H1 (cell line): ENCODE measurements at regions not wholly inside any gene's neighbourhood (a gene's known extent, or its start where the extent isn't known, plus 50 kb on each side); places are given as distances from the start of the nearest gene placed in this dataset.

Source experiments
- CTCF ChIA-PET: fragments of 300-600 bp; sonication (Branson Sonifier 250); formaldehyde crosslinking; loops from one replicate; lab custom pipeline; 2021; ENCODE audit not compliant: partially characterized antibody; lab: Charles Lee
- POLR2A ChIA-PET: fragments of 300-600 bp; sonication (Branson Sonifier 250); formaldehyde crosslinking; loops from one replicate; lab custom pipeline; 2021; ENCODE audit warnings: inconsistent platforms; ENCODE audit not compliant: partially characterized antibody; lab: Charles Lee
- DNase-seq, 2 experiments: peaks; one replicate each; pipeline versions ENCODE4 v3.0.0 to v3.0.0-alpha.2; 2010 to 2022; ENCODE audit warnings: low spot score in 2 of 2, low read depth in 1 of 2, mixed read lengths in 1 of 2
- FAIRE-seq: peaks from 2 replicates; lab custom pipeline; 2011; peaks lifted over from hg19 to GRCh38; lab: Jason Lieb, UNC
- H2AFZ ChIP-seq: 2 replicates; pipeline ENCODE4 v1.8.1; 2012; ENCODE audit warnings: low read length, inconsistent platforms
- H2AK5ac ChIP-seq: 2 replicates; pipeline ENCODE4 v1.6.1; 2013; ENCODE audit warnings: low read depth, low read length
- H2BK120ac ChIP-seq: replicated peaks from 2 replicates; pipeline ENCODE3; 2013; ENCODE audit warnings: low read depth, low read length, inconsistent platforms
- H2BK12ac ChIP-seq: 2 replicates; pipeline ENCODE4 v1.6.1; 2013; ENCODE audit warnings: low read depth, low read length
- H2BK15ac ChIP-seq: 2 replicates; pipeline ENCODE4 v1.6.1; 2013; ENCODE audit warnings: low read length
- H2BK20ac ChIP-seq: 2 replicates; pipeline ENCODE4 v1.6.1; 2013; ENCODE audit warnings: low read length
- H2BK5ac ChIP-seq: 2 replicates; pipeline ENCODE4 v1.6.1; 2013; ENCODE audit warnings: low read depth, low read length
- H3K14ac ChIP-seq: 2 replicates; pipeline ENCODE4 v1.6.1; 2013; ENCODE audit warnings: inconsistent platforms; ENCODE audit not compliant: insufficient read length
- H3K18ac ChIP-seq: 2 replicates; pipeline ENCODE4 v1.6.1; 2013; ENCODE audit warnings: low read length; ENCODE audit errors: extremely low read depth
- H3K23ac ChIP-seq: 2 replicates; pipeline ENCODE4 v1.6.1; 2013; ENCODE audit warnings: inconsistent platforms; ENCODE audit not compliant: insufficient read length
- H3K23me2 ChIP-seq: 2 replicates; pipeline ENCODE4 v1.6.1; 2013; ENCODE audit warnings: low read depth, low read length
- H3K27ac ChIP-seq: 2 replicates; pipeline ENCODE4 v1.6.1; 2011; ENCODE audit warnings: low read depth, low read length, inconsistent platforms
- H3K27me3 ChIP-seq, 4 experiments: replicated peaks in 1 of 4; 1 replicate in 1 of 4; 2 replicates in 3 of 4; pipeline versions ENCODE4 v1.6.1 to v1.8.1; 2011 to 2013; ENCODE audit warnings: low read length in 3 of 4, mild to moderate bottlenecking in 3 of 4, inconsistent platforms in 2 of 4, mixed read lengths in 2 of 4, moderate library complexity in 1 of 4; ENCODE audit not compliant: control insufficient read depth in 3 of 4, insufficient read depth in 3 of 4; ENCODE audit errors: extremely low read depth in 1 of 4
- H3K36me3 ChIP-seq, 4 experiments: 2 replicates each; pipeline versions ENCODE4 v1.6.1 to v1.8.1; 2011 to 2013; ENCODE audit warnings: mild to moderate bottlenecking in 4 of 4, low read length in 3 of 4, moderate library complexity in 2 of 4, control low read depth in 1 of 4, inconsistent platforms in 1 of 4; ENCODE audit not compliant: insufficient read depth in 4 of 4, control insufficient read depth in 2 of 4
- H3K4ac ChIP-seq: replicated peaks from 2 replicates; pipeline ENCODE3; 2013; ENCODE audit warnings: low read length, low read depth, mixed read lengths, inconsistent platforms; ENCODE audit not compliant: insufficient read length
- H3K4me1 ChIP-seq, 4 experiments: replicated peaks in 1 of 4; 1 replicate in 1 of 4; 2 replicates in 3 of 4; pipeline versions ENCODE4 v1.6.1 to v1.8.1; 2011 to 2013; ENCODE audit warnings: low read length in 3 of 4, inconsistent platforms in 2 of 4, mixed read lengths in 1 of 4; ENCODE audit not compliant: insufficient read depth in 4 of 4, control insufficient read depth in 3 of 4
- H3K4me2 ChIP-seq, 2 experiments: 2 replicates each; pipeline versions ENCODE4 v1.6.1 to v1.8.1; 2011 to 2013; ENCODE audit warnings: low read depth in 2 of 2, low read length in 2 of 2, control low read depth in 1 of 2, inconsistent platforms in 1 of 2, mild to moderate bottlenecking in 1 of 2; ENCODE audit not compliant: insufficient read depth in 1 of 2
- H3K4me3 ChIP-seq, 4 experiments: fragments of 200-600, 300-600 bp in 1 of 4; sonication (generic), shearing (Covaris generic), sonication (Bioruptor Twin) in 1 of 4; 2 replicates each; pipeline versions ENCODE4 v1.5.1 to v1.8.1; 2011 to 2016; ENCODE audit warnings: low read length in 4 of 4, low read depth in 3 of 4, control low read depth in 2 of 4, inconsistent platforms in 2 of 4, mild to moderate bottlenecking in 2 of 4, mixed read lengths in 1 of 4, moderate library complexity in 1 of 4; ENCODE audit not compliant: insufficient read depth in 2 of 4; ENCODE audit errors: extremely low read depth in 1 of 4
- H3K56ac ChIP-seq: replicated peaks from 2 replicates; pipeline ENCODE3; 2013; ENCODE audit warnings: low read depth, mild to moderate bottlenecking, mixed read lengths, low read length, inconsistent platforms; ENCODE audit not compliant: insufficient read length
- H3K79me1 ChIP-seq: 2 replicates; pipeline ENCODE4 v1.6.1; 2013; ENCODE audit warnings: low read depth, low read length, control low read depth
- H3K79me2 ChIP-seq, 2 experiments: 2 replicates each; pipeline versions ENCODE4 v1.6.1 to v1.8.1; 2012 to 2013; ENCODE audit warnings: low read length in 2 of 2, mild to moderate bottlenecking in 2 of 2, inconsistent platforms in 1 of 2; ENCODE audit not compliant: insufficient read depth in 2 of 2, control insufficient read depth in 1 of 2
- H3K9ac ChIP-seq, 4 experiments: replicated peaks in 1 of 4; 1 replicate in 1 of 4; 2 replicates in 3 of 4; pipeline versions ENCODE4 v1.6.1 to v1.8.1; 2011 to 2013; ENCODE audit warnings: low read depth in 3 of 4, low read length in 3 of 4, control low read depth in 2 of 4, mild to moderate bottlenecking in 2 of 4, moderate library complexity in 2 of 4, inconsistent platforms in 1 of 4; ENCODE audit errors: extremely low read depth in 1 of 4
- H3K9me3 ChIP-seq, 2 experiments: 2 replicates each; pipeline versions ENCODE4 v1.6.1 to v1.8.1; 2012 to 2013; ENCODE audit warnings: mild to moderate bottlenecking in 2 of 2, moderate library complexity in 2 of 2, control low read depth in 1 of 2, inconsistent platforms in 1 of 2, low read depth in 1 of 2, low read length in 1 of 2, mixed read lengths in 1 of 2; ENCODE audit not compliant: insufficient read depth in 2 of 2
- H4K20me1 ChIP-seq, 2 experiments: replicated peaks in 1 of 2; 2 replicates each; pipeline versions ENCODE3 to v1.8.1; 2011 to 2013; ENCODE audit warnings: inconsistent platforms in 2 of 2, low read length in 2 of 2, mild to moderate bottlenecking in 1 of 2; ENCODE audit not compliant: insufficient read depth in 2 of 2, control insufficient read depth in 1 of 2
- H4K5ac ChIP-seq: 2 replicates; pipeline ENCODE4 v1.6.1; 2013; ENCODE audit warnings: low read length, low read depth, mixed read lengths, inconsistent platforms; ENCODE audit not compliant: insufficient read length
- H4K8ac ChIP-seq: 2 replicates; pipeline ENCODE4 v1.8.0; 2013; ENCODE audit warnings: mild to moderate bottlenecking, moderate library complexity, low read length, inconsistent platforms; ENCODE audit not compliant: insufficient read depth; ENCODE audit errors: extremely low read depth
- H4K91ac ChIP-seq: replicated peaks from 2 replicates; pipeline ENCODE3; 2013; ENCODE audit warnings: low read length, mixed read lengths, inconsistent platforms; ENCODE audit not compliant: insufficient read length
- BACH1 ChIP-seq: IDR thresholded peaks from 2 replicates; pipeline ENCODE4 v1.6.1; 2012; ENCODE audit warnings: low read length, improper control_type of control experiment
- FOSL1 ChIP-seq: IDR thresholded peaks from 2 replicates; pipeline ENCODE4 v1.6.1; 2011; ENCODE audit warnings: mild to moderate bottlenecking, low read depth, low read length, moderate library complexity; ENCODE audit not compliant: insufficient read depth
- KDM4A ChIP-seq: IDR thresholded peaks from one replicate; pipeline ENCODE4 v1.7.1; 2012; ENCODE audit warnings: low read depth, mild to moderate bottlenecking, moderate library complexity, low read length, inconsistent platforms; ENCODE audit not compliant: severe bottlenecking
- WGBS, 2 experiments: shearing (Covaris generic) in 1 of 2; methylation state at CpG; one replicate each; pipeline versions ENCODE4 v1.1.6 to v1.1.7; 2013 to 2015; ENCODE audit warnings: low lambda C conversion rate in 2 of 2, mixed read lengths in 2 of 2, inconsistent platforms in 1 of 2, low coverage in 1 of 2, missing lambda C conversion rate in 1 of 2; ENCODE audit not compliant: insufficient replicate concordance in 2 of 2, insufficient coverage in 1 of 2, insufficient read length in 1 of 2; ENCODE audit errors: extremely low coverage in 1 of 2, missing lambda C conversion rate in 1 of 2; 5-methylcytosine and 5-hydroxymethylcytosine counted together

- H3K56ac ChIP-seq: no peak overlapping the region
- CTCF ChIA-PET: interaction anchor here (0.8 kb wide), 2 partner anchors 10 to 49 kb away, joined by 3 read pairs; no protein-coding TSS in a partner anchor
- H3K79me2 ChIP-seq: no peaks in the 10 kb centered on the region
- no peak overlapping the region for H2BK20ac ChIP-seq
- no peak overlapping the region for H3K18ac ChIP-seq
- no peak overlapping the region for H2BK120ac ChIP-seq
- no peak overlapping the region for H3K27ac ChIP-seq
- DNase-seq (no peak), FAIRE-seq (no peak)
- H2BK12ac ChIP-seq: no peak overlapping the region
- H3K23me2 ChIP-seq: no peaks in the 10 kb centered on the region
- no peak overlapping the region for H3K23ac ChIP-seq
- H2BK15ac ChIP-seq: no peak overlapping the region
- WGBS, 2 experiments: 83% methylated on average over 1 of the region's 1 CpG; no CpG with 5 or more reads in 1 of the 2 experiments
- no peaks in the 10 kb centered on the region for H3K4me1 ChIP-seq
- no peak overlapping the region for H3K14ac ChIP-seq
- H3K79me1 ChIP-seq: no peaks in the 10 kb centered on the region; the same call in 1 of the 2 replicates
- H2AFZ ChIP-seq: peak overlapping the region; percentile 45; the same call in 1 of the 2 replicates
- no peaks in the 10 kb centered on the region for H4K20me1 ChIP-seq
- H4K8ac ChIP-seq: no peak overlapping the region
- H3K4ac ChIP-seq: no peak overlapping the region
- H4K5ac ChIP-seq: no peak overlapping the region
- H3K27me3 ChIP-seq: no peaks in the 10 kb centered on the region
- H3K9ac ChIP-seq: no peak overlapping the region
- no peak overlapping the region for H2BK5ac ChIP-seq
- no peak overlapping the region for H2AK5ac ChIP-seq
- no peaks in the 10 kb centered on the region for H3K36me3 ChIP-seq
- H3K4me2 ChIP-seq: no peak overlapping the region
- H4K91ac ChIP-seq: no peak overlapping the region
- TF ChIP-seq BACH1 (no peak), FOSL1 (no peak), KDM4A (no peak)
- POLR2A ChIA-PET: no interaction called here
- H3K4me3 ChIP-seq: no peak overlapping the region
- H3K9me3 ChIP-seq: peaks cover 6 to 11% of the 10 kb centered on the region in 2 experiments; a peak in 3 of 4 replicates
These were observed 217.9 kb upstream of the SLCO3A1 start for GRCh38 chr15:91635641-91636040.
